Body of pancreas (tissue), 4 donors: ENCODE measurements at regions not wholly inside any gene's neighbourhood (a gene's known extent, or its start where the extent isn't known, plus 50 kb on each side); places are given as distances from the start of the nearest gene placed in this dataset.

Source experiments
- ATAC-seq: fragments of 150-250 bp; one replicate; pipeline ENCODE4 v1.9.1; 2016
- DNase-seq, 4 donors: peaks; one replicate each; pipeline ENCODE4 v3.0.0-alpha.2; 2019
- H3K27ac ChIP-seq, 4 donors: fragments of 200-600 bp; sonication (generic); 1 replicate in 3 of 4; 2 replicates in 1 of 4; pipeline versions ENCODE4 v1.5.1 to v1.6.1; 2016 to 2019; ENCODE audit warnings: mild to moderate bottlenecking in 1 of 4, mixed read lengths in 1 of 4, moderate library complexity in 1 of 4
- H3K27me3 ChIP-seq, 2 donors: fragments of 200-600 bp; sonication (generic); one replicate each; pipeline ENCODE4 v1.6.0; 2016; ENCODE audit warnings: mild to moderate bottlenecking in 1 of 2
- H3K36me3 ChIP-seq, 2 donors: fragments of 200-600 bp; sonication (generic); replicated peaks in 1 of 2; 2 replicates each; pipeline ENCODE4 v1.5.1; 2016; ENCODE audit warnings: low read depth in 2 of 2; ENCODE audit not compliant: insufficient read depth in 1 of 2
- H3K4me1 ChIP-seq: fragments of 200-600 bp; sonication (generic); one replicate; pipeline ENCODE4 v1.6.0; 2016
- H3K4me3 ChIP-seq, 2 donors: fragments of 200-600 bp; sonication (generic); 1 replicate in 1 of 2; 2 replicates in 1 of 2; pipeline ENCODE4 v1.5.1; 2016 to 2019
- H3K9me3 ChIP-seq, 3 donors: fragments of 200-600 bp; sonication (generic); 1 replicate in 2 of 3; 2 replicates in 1 of 3; pipeline ENCODE4 v1.5.1; 2016
- CTCF ChIP-seq, 7 experiments: fragments of 450-650 bp in 4 of 7; fragments of 200-600 bp in 3 of 7; sonication (generic) in 3 of 7; IDR thresholded peaks; one replicate each; pipeline ENCODE4 v1.5.1; 2016 to 2019; ENCODE audit warnings: antibody characterized with exemption in 7 of 7
- POLR2A ChIP-seq, 3 donors: fragments of 450-650 bp; IDR thresholded peaks; one replicate each; pipeline ENCODE4 v1.6.1; 2016; ENCODE audit warnings: antibody characterized with exemption in 3 of 3, mild to moderate bottlenecking in 2 of 3
- WGBS, 2 donors: methylation state at CpG; one replicate each; pipeline ENCODE4 v1.1.5; 2017; 5-methylcytosine and 5-hydroxymethylcytosine counted together
- intact Hi-C: fragments of 100-400 bp; cut with DNase I; formaldehyde crosslinking; loops from one replicate; pipeline ENCODE4 v1.15.1; 2023

GRCh38 chr2:208939852-208940251 lies 484.0 kb upstream of the MAP2 start:
- 83 to 91% methylated on average over 1 of the region's 1 CpG for WGBS, 2 donors
- no peaks in the 10 kb centered on the region for H3K4me1 ChIP-seq

DNA sequence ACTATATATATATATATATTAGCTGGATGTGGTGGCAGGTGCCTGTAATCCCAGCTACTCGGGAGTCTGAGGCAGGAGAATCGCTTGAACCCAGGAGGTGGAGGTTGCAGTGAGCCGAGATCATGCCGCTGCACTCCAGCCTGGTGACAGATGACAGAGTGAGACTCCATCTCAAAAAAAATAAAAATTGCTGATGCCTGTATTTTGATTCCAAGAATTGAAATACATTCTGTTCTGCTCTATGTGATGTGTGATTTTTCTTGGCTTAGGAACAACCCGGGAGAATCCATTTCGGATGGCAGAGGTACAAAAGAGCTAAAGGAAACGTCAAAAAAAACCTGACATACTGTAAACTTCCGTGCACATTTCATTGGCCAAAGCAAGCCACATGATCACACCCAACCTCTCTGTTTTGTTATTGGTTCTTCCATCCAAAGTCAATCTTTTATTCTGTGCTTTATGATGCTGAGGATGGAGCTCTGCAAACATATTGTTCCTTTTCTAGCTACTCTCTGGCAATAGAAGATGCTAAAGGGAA lies 478.1 kb upstream of the MAP2 start:
- TF ChIP-seq CTCF (IDR thresholded peaks at IDR 0.05) (no peak), POLR2A (IDR thresholded peaks at IDR 0.05) (no peak)
- WGBS, 2 donors = 57 to 68% methylated on average over 8 of the region's 8 CpGs
- intact Hi-C loops = no loop called here

More at GRCh38 chr2:208939852-208940251, 484.0 kb upstream of the MAP2 start:
- Histone ChIP-seq H3K9me3 (no peaks in the 10 kb centered on the region), H3K27ac (no peak overlapping the region), H3K27me3 (no peaks in the 10 kb centered on the region), H3K36me3 (no peaks in the 10 kb centered on the region), H3K4me3 (no peak overlapping the region)
- TF ChIP-seq CTCF (IDR thresholded peaks at IDR 0.05) = no peak
- TF ChIP-seq POLR2A (IDR thresholded peaks at IDR 0.05) = no peak
- DNase-seq = no peak
- no peak for ATAC-seq
- intact Hi-C loops = no loop called here

GRCh38 chr2:208948073-208948472 lies 475.8 kb upstream of the MAP2 start:
- WGBS, 2 donors = 50 to 67% methylated on average over 1 of the region's 1 CpG
- Histone ChIP-seq H3K9me3 (no peaks in the 10 kb centered on the region), H3K27me3 (no peaks in the 10 kb centered on the region), H3K27ac (no peak overlapping the region), H3K36me3 (no peaks in the 10 kb centered on the region), H3K4me3 (no peak overlapping the region), H3K4me1 (no peaks in the 10 kb centered on the region)
- intact Hi-C loops = no loop called here
- no peak for TF ChIP-seq CTCF (IDR thresholded peaks at IDR 0.05)
- no peak for TF ChIP-seq POLR2A (IDR thresholded peaks at IDR 0.05)
- DNase-seq = no peak
- no peak for ATAC-seq

More for the DNA sequence above, 478.1 kb upstream of the MAP2 start:
- DNase-seq (no peak), ATAC-seq (no peak)
- Histone ChIP-seq H3K4me3 (no peak overlapping the region), H3K36me3 (no peaks in the 10 kb centered on the region), H3K4me1 (no peaks in the 10 kb centered on the region), H3K9me3 (no peaks in the 10 kb centered on the region), H3K27me3 (no peaks in the 10 kb centered on the region), H3K27ac (no peak overlapping the region)

DNA sequence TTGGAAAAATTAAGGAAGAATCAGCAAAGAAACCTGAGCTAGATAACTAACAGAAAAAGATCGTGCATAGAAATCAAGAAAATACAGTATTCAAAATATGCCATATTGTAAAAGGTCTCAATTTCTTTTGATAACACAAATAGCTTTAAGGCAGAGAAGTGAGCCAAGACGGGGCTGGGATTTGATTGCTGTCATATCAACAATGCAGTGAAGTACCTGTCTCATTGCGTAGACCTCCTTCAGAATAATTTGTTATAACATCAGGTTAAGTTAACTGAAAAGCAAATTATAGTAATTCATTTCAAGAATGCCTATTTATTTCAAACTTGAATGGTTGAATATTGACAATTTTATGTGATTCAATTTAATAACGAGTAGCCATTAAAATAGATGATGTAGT lies 453.8 kb upstream of the MAP2 start:
- WGBS, 2 donors = 69 to 76% methylated on average over 4 of the region's 4 CpGs
- Histone ChIP-seq H3K36me3 (no peaks in the 10 kb centered on the region), H3K27me3 (no peaks in the 10 kb centered on the region)

More for the DNA sequence above, 453.8 kb upstream of the MAP2 start:
- no peak for DNase-seq
- H3K4me3 ChIP-seq = no peak overlapping the region
- intact Hi-C loops = no loop called here
- no peaks in the 10 kb centered on the region for H3K4me1 ChIP-seq
- TF ChIP-seq CTCF (IDR thresholded peaks at IDR 0.05) = no peak
- no peak for TF ChIP-seq POLR2A (IDR thresholded peaks at IDR 0.05)
- no peak overlapping the region for H3K27ac ChIP-seq
- peaks cover 0 to 9% (median 0%) of the 10 kb centered on the region in 3 donors for H3K9me3 ChIP-seq
- no peak for ATAC-seq
